ENCODE measurements at regions not wholly inside any gene's neighbourhood (a gene's known extent, or its start where the extent isn't known, plus 50 kb on each side); places are given as distances from the start of the nearest gene placed in this dataset.
"Not testable (repeated sequence)": the region's sequence is repeated elsewhere in the genome, so short reads cannot be mapped to it uniquely, and the experiment has no call there.

GRCh38 chr13:37510441-37510840, 88.1 kb downstream of the POSTN start:
- Histone ChIP-seq H4K20me1 (ENCODE audit: control insufficient read depth, insufficient read depth, low read depth, low read length) (no peaks in the 10 kb centered on the region), H3K27me3 (ENCODE audit: control insufficient read depth, low read length) (no peaks in the 10 kb centered on the region), H3K79me2 (ENCODE audit: control insufficient read depth, low read length) (no peaks in the 10 kb centered on the region), H3K9me2 (replicated peaks; ENCODE audit: control insufficient read depth, low read length) (no peaks in the 10 kb centered on the region), H3K36me3 (ENCODE audit: control insufficient read depth, low read length) (no peaks in the 10 kb centered on the region), H3K4me1 (ENCODE audit: control insufficient read depth, low read length) (no peaks in the 10 kb centered on the region), H3K9me3 (ENCODE audit: control insufficient read depth, insufficient read depth, low read length) (no peaks in the 10 kb centered on the region), H3K4me2 (ENCODE audit: low read length) (no peak overlapping the region), H3K27ac (ENCODE audit: low read depth, low read length) (no peak overlapping the region), H3K4me3 (ENCODE audit: low read length) (no peak overlapping the region), H3F3A (ENCODE audit: control insufficient read depth, insufficient read depth) (no peaks in the 10 kb centered on the region)
- TF ChIP-seq EZH2phosphoT487 (IDR thresholded peaks at IDR 0.05; ENCODE audit: borderline replicate concordance, low read length) (no peak), CTCF (IDR thresholded peaks at IDR 0.05; ENCODE audit: low read depth, low read length, poor library complexity, severe bottlenecking) (no peak)

- TF ChIP-seq CTCF (IDR thresholded peaks at IDR 0.05; ENCODE audit: low read depth, low read length, poor library complexity, severe bottlenecking) (no peak), EZH2phosphoT487 (IDR thresholded peaks at IDR 0.05; ENCODE audit: borderline replicate concordance, low read length) (no peak)
- Histone ChIP-seq H3K9me2 (replicated peaks; ENCODE audit: control insufficient read depth, low read length) (no peaks in the 10 kb centered on the region), H4K20me1 (ENCODE audit: control insufficient read depth, insufficient read depth, low read depth, low read length) (no peaks in the 10 kb centered on the region), H3K27ac (ENCODE audit: low read depth, low read length) (no peak overlapping the region), H3K36me3 (ENCODE audit: control insufficient read depth, low read length) (no peaks in the 10 kb centered on the region), H3F3A (ENCODE audit: control insufficient read depth, insufficient read depth) (no peaks in the 10 kb centered on the region), H3K4me1 (ENCODE audit: control insufficient read depth, low read length) (no peaks in the 10 kb centered on the region), H3K4me2 (ENCODE audit: low read length) (no peak overlapping the region), H3K9me3 (ENCODE audit: control insufficient read depth, insufficient read depth, low read length) (no peaks in the 10 kb centered on the region), H3K79me2 (ENCODE audit: control insufficient read depth, low read length) (no peaks in the 10 kb centered on the region), H3K27me3 (ENCODE audit: control insufficient read depth, low read length) (no peaks in the 10 kb centered on the region), H3K4me3 (ENCODE audit: low read length) (no peak overlapping the region)
Observed at GRCh38 chr13:37505531-37505930, 93.0 kb downstream of the POSTN start.

- Histone ChIP-seq H3K9me3 (ENCODE audit: control insufficient read depth, insufficient read depth, low read length) (no peaks in the 10 kb centered on the region), H3K79me2 (ENCODE audit: control insufficient read depth, low read length) (no peaks in the 10 kb centered on the region), H3K4me1 (ENCODE audit: control insufficient read depth, low read length) (no peaks in the 10 kb centered on the region), H3K36me3 (ENCODE audit: control insufficient read depth, low read length) (no peaks in the 10 kb centered on the region), H3K27ac (ENCODE audit: low read depth, low read length) (no peak overlapping the region), H3K4me3 (ENCODE audit: low read length) (no peak overlapping the region), H3F3A (ENCODE audit: control insufficient read depth, insufficient read depth) (no peaks in the 10 kb centered on the region), H3K4me2 (ENCODE audit: low read length) (no peak overlapping the region), H3K27me3 (ENCODE audit: control insufficient read depth, low read length) (no peaks in the 10 kb centered on the region), H4K20me1 (ENCODE audit: control insufficient read depth, insufficient read depth, low read depth, low read length) (no peaks in the 10 kb centered on the region), H3K9me2 (replicated peaks; ENCODE audit: control insufficient read depth, low read length) (no peaks in the 10 kb centered on the region)
- no peak for TF ChIP-seq EZH2phosphoT487 (IDR thresholded peaks at IDR 0.05; ENCODE audit: borderline replicate concordance, low read length)
Observed at GRCh38 chr13:37504251-37504650, 94.3 kb downstream of the POSTN start.

GRCh38 chr13:37503287-37503686, 95.3 kb downstream of the POSTN start:
- Histone ChIP-seq H4K20me1 (ENCODE audit: control insufficient read depth, insufficient read depth, low read depth, low read length) (no peaks in the 10 kb centered on the region), H3K36me3 (ENCODE audit: control insufficient read depth, low read length) (no peaks in the 10 kb centered on the region), H3K9me2 (replicated peaks; ENCODE audit: control insufficient read depth, low read length) (no peaks in the 10 kb centered on the region), H3K27ac (ENCODE audit: low read depth, low read length) (no peak overlapping the region), H3K27me3 (ENCODE audit: control insufficient read depth, low read length) (no peaks in the 10 kb centered on the region), H3K4me2 (ENCODE audit: low read length) (no peak overlapping the region), H3K4me3 (ENCODE audit: low read length) (no peak overlapping the region), H3K9me3 (ENCODE audit: control insufficient read depth, insufficient read depth, low read length) (no peaks in the 10 kb centered on the region), H3F3A (ENCODE audit: control insufficient read depth, insufficient read depth) (no peaks in the 10 kb centered on the region), H3K4me1 (ENCODE audit: control insufficient read depth, low read length) (no peaks in the 10 kb centered on the region), H3K79me2 (ENCODE audit: control insufficient read depth, low read length) (no peaks in the 10 kb centered on the region)
- TF ChIP-seq CTCF (IDR thresholded peaks at IDR 0.05; ENCODE audit: low read depth, low read length, poor library complexity, severe bottlenecking) (no peak), EZH2phosphoT487 (IDR thresholded peaks at IDR 0.05; ENCODE audit: borderline replicate concordance, low read length) (no peak)

- not testable (repeated sequence) for H3K4me2 ChIP-seq (ENCODE audit: low read length); H3K36me3 ChIP-seq (ENCODE audit: control insufficient read depth, low read length); H3K9me3 ChIP-seq (ENCODE audit: control insufficient read depth, insufficient read depth, low read length); H3K9me2 ChIP-seq (replicated peaks; ENCODE audit: control insufficient read depth, low read length); H3K4me1 ChIP-seq (ENCODE audit: control insufficient read depth, low read length); H3K27ac ChIP-seq (ENCODE audit: low read depth, low read length); H3F3A ChIP-seq (ENCODE audit: control insufficient read depth, insufficient read depth); H4K20me1 ChIP-seq (ENCODE audit: control insufficient read depth, insufficient read depth, low read depth, low read length); H3K4me3 ChIP-seq (ENCODE audit: low read length); H3K79me2 ChIP-seq (ENCODE audit: control insufficient read depth, low read length); H3K27me3 ChIP-seq (ENCODE audit: control insufficient read depth, low read length)
Observed at GRCh38 chr13:37502303-37502993, 96.1 kb downstream of the POSTN start.

Measured in DOHH2 (cell line).